ENCODE measurements at regions not wholly inside any gene's neighbourhood (a gene's known extent, or its start where the extent isn't known, plus 50 kb on each side); places are given as distances from the start of the nearest gene placed in this dataset.

DNA sequence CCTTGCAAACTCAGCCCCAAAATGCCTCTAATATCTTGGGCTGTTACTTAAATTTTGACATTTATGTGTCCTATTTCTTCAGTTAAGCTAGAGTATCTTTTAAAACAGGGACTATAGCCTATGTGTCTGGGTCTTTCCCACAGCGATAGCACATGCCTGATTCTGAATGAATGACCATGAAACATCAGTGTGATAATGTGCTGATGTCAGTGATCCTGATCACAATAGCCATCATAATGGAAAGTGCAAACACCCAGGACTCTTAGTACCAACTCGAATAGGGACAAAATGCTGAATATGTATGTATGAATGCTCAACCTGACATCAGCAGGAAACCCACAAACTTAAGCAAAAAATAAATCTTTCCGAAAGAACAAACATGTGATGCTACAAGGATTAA lies 537.4 kb downstream of the IGSF11 start:
- TF ChIP-seq ZNF331 (CRISPR knock-in tag; IDR thresholded peaks at IDR 0.05; ENCODE audit: low read depth) = no peak
- TF ChIP-seq, protein P1, sequence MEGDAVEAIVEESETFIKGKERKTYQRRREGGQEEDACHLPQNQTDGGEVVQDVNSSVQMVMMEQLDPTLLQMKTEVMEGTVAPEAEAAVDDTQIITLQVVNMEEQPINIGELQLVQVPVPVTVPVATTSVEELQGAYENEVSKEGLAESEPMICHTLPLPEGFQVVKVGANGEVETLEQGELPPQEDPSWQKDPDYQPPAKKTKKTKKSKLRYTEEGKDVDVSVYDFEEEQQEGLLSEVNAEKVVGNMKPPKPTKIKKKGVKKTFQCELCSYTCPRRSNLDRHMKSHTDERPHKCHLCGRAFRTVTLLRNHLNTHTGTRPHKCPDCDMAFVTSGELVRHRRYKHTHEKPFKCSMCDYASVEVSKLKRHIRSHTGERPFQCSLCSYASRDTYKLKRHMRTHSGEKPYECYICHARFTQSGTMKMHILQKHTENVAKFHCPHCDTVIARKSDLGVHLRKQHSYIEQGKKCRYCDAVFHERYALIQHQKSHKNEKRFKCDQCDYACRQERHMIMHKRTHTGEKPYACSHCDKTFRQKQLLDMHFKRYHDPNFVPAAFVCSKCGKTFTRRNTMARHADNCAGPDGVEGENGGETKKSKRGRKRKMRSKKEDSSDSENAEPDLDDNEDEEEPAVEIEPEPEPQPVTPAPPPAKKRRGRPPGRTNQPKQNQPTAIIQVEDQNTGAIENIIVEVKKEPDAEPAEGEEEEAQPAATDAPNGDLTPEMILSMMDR (conservative IDR thresholded peaks at IDR 0.05; ENCODE audit: low read depth in 2 of 2) = no peak
- no peak for TF ChIP-seq EZH2phosphoT487 (IDR thresholded peaks at IDR 0.05; ENCODE audit: unreplicated experiment)
- TF ChIP-seq EZH2 (IDR thresholded peaks at IDR 0.05; ENCODE audit: low read depth, unreplicated experiment) = no peak
- TF ChIP-seq, protein P2, sequence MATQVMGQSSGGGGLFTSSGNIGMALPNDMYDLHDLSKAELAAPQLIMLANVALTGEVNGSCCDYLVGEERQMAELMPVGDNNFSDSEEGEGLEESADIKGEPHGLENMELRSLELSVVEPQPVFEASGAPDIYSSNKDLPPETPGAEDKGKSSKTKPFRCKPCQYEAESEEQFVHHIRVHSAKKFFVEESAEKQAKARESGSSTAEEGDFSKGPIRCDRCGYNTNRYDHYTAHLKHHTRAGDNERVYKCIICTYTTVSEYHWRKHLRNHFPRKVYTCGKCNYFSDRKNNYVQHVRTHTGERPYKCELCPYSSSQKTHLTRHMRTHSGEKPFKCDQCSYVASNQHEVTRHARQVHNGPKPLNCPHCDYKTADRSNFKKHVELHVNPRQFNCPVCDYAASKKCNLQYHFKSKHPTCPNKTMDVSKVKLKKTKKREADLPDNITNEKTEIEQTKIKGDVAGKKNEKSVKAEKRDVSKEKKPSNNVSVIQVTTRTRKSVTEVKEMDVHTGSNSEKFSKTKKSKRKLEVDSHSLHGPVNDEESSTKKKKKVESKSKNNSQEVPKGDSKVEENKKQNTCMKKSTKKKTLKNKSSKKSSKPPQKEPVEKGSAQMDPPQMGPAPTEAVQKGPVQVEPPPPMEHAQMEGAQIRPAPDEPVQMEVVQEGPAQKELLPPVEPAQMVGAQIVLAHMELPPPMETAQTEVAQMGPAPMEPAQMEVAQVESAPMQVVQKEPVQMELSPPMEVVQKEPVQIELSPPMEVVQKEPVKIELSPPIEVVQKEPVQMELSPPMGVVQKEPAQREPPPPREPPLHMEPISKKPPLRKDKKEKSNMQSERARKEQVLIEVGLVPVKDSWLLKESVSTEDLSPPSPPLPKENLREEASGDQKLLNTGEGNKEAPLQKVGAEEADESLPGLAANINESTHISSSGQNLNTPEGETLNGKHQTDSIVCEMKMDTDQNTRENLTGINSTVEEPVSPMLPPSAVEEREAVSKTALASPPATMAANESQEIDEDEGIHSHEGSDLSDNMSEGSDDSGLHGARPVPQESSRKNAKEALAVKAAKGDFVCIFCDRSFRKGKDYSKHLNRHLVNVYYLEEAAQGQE (IDR thresholded peaks at IDR 0.05; ENCODE audit: unreplicated experiment) = no peak
- TF ChIP-seq CREB1 (CRISPR knock-in tag; IDR thresholded peaks at IDR 0.05; ENCODE audit: low read depth) = no peak
- TF ChIP-seq POLR2AphosphoS5 (IDR thresholded peaks at IDR 0.05; ENCODE audit: low read depth) = no peak
- TF ChIP-seq STAT1 (IDR thresholded peaks at IDR 0.05; ENCODE audit: unreplicated experiment) = no peak

All from GM23338 (cell line).